ENCODE measurements at regions not wholly inside any gene's neighbourhood (a gene's known extent, or its start where the extent isn't known, plus 50 kb on each side); places are given as distances from the start of the nearest gene placed in this dataset.

GRCh38 chr14:65312859-65313258, 99.7 kb upstream of the FUT8 start:
- TF ChIP-seq CTCF (IDR thresholded peaks at IDR 0.05) (no peak), EP300 (IDR thresholded peaks at IDR 0.05) (no peak), POLR2AphosphoS5 (IDR thresholded peaks at IDR 0.05) (no peak)
